ENCODE measurements at regions not wholly inside any gene's neighbourhood (a gene's known extent, or its start where the extent isn't known, plus 50 kb on each side); places are given as distances from the start of the nearest gene placed in this dataset.
"Not testable (repeated sequence)": the region's sequence is repeated elsewhere in the genome, so short reads cannot be mapped to it uniquely, and the experiment has no call there.

DNA sequence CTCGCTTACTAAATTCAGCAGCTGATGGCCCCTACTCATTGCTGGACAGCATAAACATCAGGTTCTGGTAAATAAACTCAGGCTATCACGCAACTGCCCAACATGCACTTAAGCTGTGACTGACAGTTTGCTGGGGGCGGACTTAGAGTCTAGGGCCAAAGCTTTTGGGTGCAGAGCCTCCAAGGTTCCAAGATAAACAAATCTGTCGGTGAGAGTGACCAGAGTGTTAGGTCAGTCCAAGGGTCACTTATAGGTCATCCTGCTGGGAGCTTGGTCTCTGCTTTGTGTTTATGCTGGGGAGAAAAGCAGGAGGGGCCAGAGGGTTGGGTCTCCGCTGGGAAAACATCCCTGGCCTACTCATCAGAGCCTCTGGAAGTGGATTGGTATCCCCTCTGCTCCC is 188.6 kb upstream of the GATA6 start:
- POLR2A ChIA-PET = no interaction called here
- H3K36me3 ChIP-seq (ENCODE audit: control insufficient read depth in 1 of 2, insufficient read depth in 2 of 2, low read length in 2 of 2) = no peaks in the 10 kb centered on the region
- H3K4me2 ChIP-seq (ENCODE audit: low read length) = no peak overlapping the region
- DNase-seq (ENCODE audit: low read depth, low spot score) (no peak), ATAC-seq (no peak)
- intact Hi-C loops (cut with micrococcal nuclease) = no loop called here
- no peak overlapping the region for H3K27ac ChIP-seq (ENCODE audit: low read depth, low read length)
- no peaks in the 10 kb centered on the region for H3K79me2 ChIP-seq (ENCODE audit: insufficient read depth, low read length)
- RAD21 ChIA-PET (ENCODE audit: low non-redundant PET in 1 of 2, low total read pairs in 2 of 2, uncharacterized antibody in 2 of 2, unreplicated experiment in 2 of 2) = no interaction called here
- no peaks in the 10 kb centered on the region for H3K27me3 ChIP-seq (ENCODE audit: insufficient read depth, low read length)
- H3K9me2 ChIP-seq (ENCODE audit: insufficient read depth) = no peaks in the 10 kb centered on the region
- TF ChIP-seq, protein P1, sequence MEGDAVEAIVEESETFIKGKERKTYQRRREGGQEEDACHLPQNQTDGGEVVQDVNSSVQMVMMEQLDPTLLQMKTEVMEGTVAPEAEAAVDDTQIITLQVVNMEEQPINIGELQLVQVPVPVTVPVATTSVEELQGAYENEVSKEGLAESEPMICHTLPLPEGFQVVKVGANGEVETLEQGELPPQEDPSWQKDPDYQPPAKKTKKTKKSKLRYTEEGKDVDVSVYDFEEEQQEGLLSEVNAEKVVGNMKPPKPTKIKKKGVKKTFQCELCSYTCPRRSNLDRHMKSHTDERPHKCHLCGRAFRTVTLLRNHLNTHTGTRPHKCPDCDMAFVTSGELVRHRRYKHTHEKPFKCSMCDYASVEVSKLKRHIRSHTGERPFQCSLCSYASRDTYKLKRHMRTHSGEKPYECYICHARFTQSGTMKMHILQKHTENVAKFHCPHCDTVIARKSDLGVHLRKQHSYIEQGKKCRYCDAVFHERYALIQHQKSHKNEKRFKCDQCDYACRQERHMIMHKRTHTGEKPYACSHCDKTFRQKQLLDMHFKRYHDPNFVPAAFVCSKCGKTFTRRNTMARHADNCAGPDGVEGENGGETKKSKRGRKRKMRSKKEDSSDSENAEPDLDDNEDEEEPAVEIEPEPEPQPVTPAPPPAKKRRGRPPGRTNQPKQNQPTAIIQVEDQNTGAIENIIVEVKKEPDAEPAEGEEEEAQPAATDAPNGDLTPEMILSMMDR (IDR thresholded peaks at IDR 0.05 in 2 of 3, conservative IDR thresholded peaks at IDR 0.05 in 1 of 3; ENCODE audit: borderline replicate concordance in 1 of 3, insufficient read depth in 1 of 3, low read depth in 2 of 3, low read length in 2 of 3) = no peak
- TF ChIP-seq POLR2A (IDR thresholded peaks at IDR 0.05; ENCODE audit: borderline replicate concordance, extremely low read depth, insufficient read depth, insufficient read length) (no peak), FOSL1 (IDR thresholded peaks at IDR 0.05; ENCODE audit: low read depth) (no peak), YY1 (IDR thresholded peaks at IDR 0.05; ENCODE audit: extremely low read depth, insufficient replicate concordance, low read depth, low read length) (no peak), ELF1 (IDR thresholded peaks at IDR 0.05; ENCODE audit: borderline replicate concordance, low read depth) (no peak), TCF7L2 (IDR thresholded peaks at IDR 0.05; ENCODE audit: borderline replicate concordance, extremely low read depth, insufficient read depth, insufficient read length) (no peak), SRF (IDR thresholded peaks at IDR 0.05; ENCODE audit: low read depth) (no peak), SP1 (IDR thresholded peaks at IDR 0.05; ENCODE audit: low read depth) (no peak), ZNF274 (IDR thresholded peaks at IDR 0.05; ENCODE audit: low read depth, low read length) (no peak), EZH2phosphoT487 (IDR thresholded peaks at IDR 0.05; ENCODE audit: borderline replicate concordance) (no peak), POLR2AphosphoS5 (IDR thresholded peaks at IDR 0.05; ENCODE audit: low read depth, low read length) (no peak)
- TF ChIP-seq, protein P2, sequence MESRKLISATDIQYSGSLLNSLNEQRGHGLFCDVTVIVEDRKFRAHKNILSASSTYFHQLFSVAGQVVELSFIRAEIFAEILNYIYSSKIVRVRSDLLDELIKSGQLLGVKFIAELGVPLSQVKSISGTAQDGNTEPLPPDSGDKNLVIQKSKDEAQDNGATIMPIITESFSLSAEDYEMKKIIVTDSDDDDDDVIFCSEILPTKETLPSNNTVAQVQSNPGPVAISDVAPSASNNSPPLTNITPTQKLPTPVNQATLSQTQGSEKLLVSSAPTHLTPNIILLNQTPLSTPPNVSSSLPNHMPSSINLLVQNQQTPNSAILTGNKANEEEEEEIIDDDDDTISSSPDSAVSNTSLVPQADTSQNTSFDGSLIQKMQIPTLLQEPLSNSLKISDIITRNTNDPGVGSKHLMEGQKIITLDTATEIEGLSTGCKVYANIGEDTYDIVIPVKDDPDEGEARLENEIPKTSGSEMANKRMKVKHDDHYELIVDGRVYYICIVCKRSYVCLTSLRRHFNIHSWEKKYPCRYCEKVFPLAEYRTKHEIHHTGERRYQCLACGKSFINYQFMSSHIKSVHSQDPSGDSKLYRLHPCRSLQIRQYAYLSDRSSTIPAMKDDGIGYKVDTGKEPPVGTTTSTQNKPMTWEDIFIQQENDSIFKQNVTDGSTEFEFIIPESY (IDR thresholded peaks at IDR 0.05; ENCODE audit: extremely low read depth, insufficient replicate concordance, low read length) = no peak
- TF ChIP-seq, protein P3, sequence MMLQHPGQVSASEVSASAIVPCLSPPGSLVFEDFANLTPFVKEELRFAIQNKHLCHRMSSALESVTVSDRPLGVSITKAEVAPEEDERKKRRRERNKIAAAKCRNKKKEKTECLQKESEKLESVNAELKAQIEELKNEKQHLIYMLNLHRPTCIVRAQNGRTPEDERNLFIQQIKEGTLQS (IDR thresholded peaks at IDR 0.05) = no peak
- H4K20me1 ChIP-seq (ENCODE audit: insufficient read depth) = no peaks in the 10 kb centered on the region
- BruUV-seq (replicated peaks) = no TSS peak
- no peaks in the 10 kb centered on the region for H3K4me1 ChIP-seq (ENCODE audit: control insufficient read depth in 1 of 2, insufficient read depth in 2 of 2, low read length in 2 of 2)
- no peak overlapping the region for H2AFZ ChIP-seq (ENCODE audit: low read depth, low read length, poor library complexity, severe bottlenecking)
- no peak overlapping the region for H3K9ac ChIP-seq (ENCODE audit: low read length)
- H3K4me3 ChIP-seq (replicated peaks in 1 of 2; ENCODE audit: low read depth in 1 of 2, low read length in 2 of 2) = no peak overlapping the region
- H3K9me3 ChIP-seq (ENCODE audit: control insufficient read depth in 1 of 2, insufficient read depth in 1 of 2, low read depth in 1 of 2, low read length in 2 of 2) = no peaks in the 10 kb centered on the region
- CTCF ChIA-PET = interaction anchor here (1.1 kb wide), 1 partner anchor 17 kb away, joined by 3 read pairs; no protein-coding TSS in a partner anchor

DNA sequence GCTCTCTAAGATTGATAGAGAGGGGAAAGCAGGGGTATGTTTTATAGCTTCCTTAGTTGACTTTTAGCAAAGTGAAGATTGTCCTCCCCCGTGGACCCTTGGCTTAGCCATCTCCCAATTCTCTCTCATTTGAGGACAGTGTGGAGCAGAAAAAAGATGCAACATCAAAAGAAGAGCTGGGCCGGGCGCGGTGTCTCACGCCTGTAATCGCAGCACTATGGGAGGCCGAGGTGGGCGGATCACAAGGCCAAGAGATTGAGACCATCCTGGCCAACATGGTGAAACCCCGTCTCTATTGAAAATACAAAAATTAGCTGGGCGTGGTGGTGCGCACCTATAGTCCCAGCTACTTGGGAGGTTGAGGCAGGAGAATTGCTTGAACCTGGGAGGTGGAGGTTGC is 187.9 kb upstream of the GATA6 start:
- intact Hi-C loops (cut with micrococcal nuclease); H3K4me1 ChIP-seq (ENCODE audit: control insufficient read depth in 1 of 2, insufficient read depth in 2 of 2, low read length in 2 of 2); ATAC-seq; H3K27ac ChIP-seq (ENCODE audit: low read depth, low read length); H3K36me3 ChIP-seq (ENCODE audit: control insufficient read depth in 1 of 2, insufficient read depth in 2 of 2, low read length in 2 of 2); POLR2A ChIA-PET; DNase-seq (ENCODE audit: low read depth, low spot score); H3K9ac ChIP-seq (ENCODE audit: low read length); H3K79me2 ChIP-seq (ENCODE audit: insufficient read depth, low read length); RAD21 ChIA-PET (ENCODE audit: low non-redundant PET in 1 of 2, low total read pairs in 2 of 2, uncharacterized antibody in 2 of 2, unreplicated experiment in 2 of 2); H3K4me2 ChIP-seq (ENCODE audit: low read length); H3K27me3 ChIP-seq (ENCODE audit: insufficient read depth, low read length); H3K9me2 ChIP-seq (ENCODE audit: insufficient read depth); H3K4me3 ChIP-seq (replicated peaks in 1 of 2; ENCODE audit: low read depth in 1 of 2, low read length in 2 of 2); BruUV-seq (replicated peaks); H3K9me3 ChIP-seq (ENCODE audit: control insufficient read depth in 1 of 2, insufficient read depth in 1 of 2, low read depth in 1 of 2, low read length in 2 of 2); H4K20me1 ChIP-seq (ENCODE audit: insufficient read depth); H2AFZ ChIP-seq (ENCODE audit: low read depth, low read length, poor library complexity, severe bottlenecking): not testable (repeated sequence)
- CTCF ChIA-PET = interaction anchor here (0.7 kb wide), 1 partner anchor 18 kb away, joined by 3 read pairs; no protein-coding TSS in a partner anchor

Measured in HCT116 (cell line).